Superior temporal gyrus (tissue), 1 donor: ENCODE measurements at regions not wholly inside any gene's neighbourhood (a gene's known extent, or its start where the extent isn't known, plus 50 kb on each side); places are given as distances from the start of the nearest gene placed in this dataset.

Experiments
- DNase-seq: peaks from one replicate; pipeline ENCODE4 v3.0.0-alpha.2; 2016; ENCODE audit errors: extremely low spot score

DNA sequence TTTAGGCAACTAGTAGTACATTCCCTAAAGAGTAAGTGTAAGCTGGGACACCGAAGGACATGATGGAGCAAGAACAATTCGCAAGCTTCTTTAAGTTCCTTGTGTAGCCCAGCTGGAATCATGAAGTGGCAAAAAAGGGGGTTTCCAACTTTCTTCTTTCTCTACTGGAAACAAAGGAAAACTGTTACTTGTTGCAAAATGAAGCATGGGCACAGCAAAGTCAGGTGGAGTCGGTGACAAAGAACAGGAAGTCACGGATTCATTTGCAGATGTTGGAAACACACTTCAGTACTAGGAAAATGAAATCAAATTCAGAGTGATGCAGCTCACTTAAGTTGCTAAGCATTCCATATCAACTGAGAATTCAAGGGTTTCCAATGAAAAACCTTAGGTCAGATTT lies 706.9 kb upstream of the STXBP6 start:
- no peak for DNase-seq

DNA sequence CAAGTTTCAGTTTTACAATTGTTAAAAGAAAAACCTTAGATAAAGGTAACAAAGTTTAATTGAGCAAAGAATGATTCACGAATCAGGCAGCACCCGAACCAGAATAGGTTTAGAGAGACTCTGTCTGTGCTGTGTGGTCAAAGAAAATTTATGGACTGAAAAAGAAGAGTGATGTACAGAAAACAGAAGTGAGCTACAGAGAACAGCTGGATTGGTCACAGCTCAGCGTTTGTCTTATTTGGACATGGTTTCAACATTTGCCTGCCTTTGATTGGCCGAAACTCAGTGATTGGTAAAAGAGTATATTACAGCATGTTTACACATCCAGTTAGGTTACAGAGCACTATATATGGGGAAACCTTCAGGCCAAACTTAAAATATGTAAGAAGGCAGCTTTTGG lies 703.2 kb upstream of the STXBP6 start:
- no peak for DNase-seq

DNA sequence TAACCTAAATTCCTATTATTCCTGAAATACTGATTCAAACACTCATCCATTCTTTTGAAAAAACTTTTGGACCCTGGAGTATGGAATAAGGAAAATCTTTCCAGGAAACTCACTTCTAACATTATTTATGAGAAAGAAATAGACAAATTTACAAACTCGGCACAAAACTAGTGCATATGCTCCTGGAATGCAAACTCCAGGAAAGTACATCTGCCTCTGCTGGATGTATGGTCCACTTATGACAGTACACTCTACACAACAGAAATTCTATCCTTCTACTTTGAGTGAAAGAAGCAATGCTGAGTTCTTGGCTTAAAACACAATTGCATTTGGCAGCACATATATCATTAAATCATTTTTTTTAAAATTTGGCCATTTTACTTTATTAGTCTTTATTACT lies 700.5 kb upstream of the STXBP6 start:
- no peak for DNase-seq
